NCI-H146 treated with DMSO at 0.1 percent for 48 hours (cell line): ENCODE measurements at regions not wholly inside any gene's neighbourhood (a gene's known extent, or its start where the extent isn't known, plus 50 kb on each side); places are given as distances from the start of the nearest gene placed in this dataset.
"Not testable (repeated sequence)": the region's sequence is repeated elsewhere in the genome, so short reads cannot be mapped to it uniquely, and the experiment has no call there.

Experiments used
- DNase-seq: peaks from one replicate; lab custom pipeline; 2025; ENCODE audit not compliant: unreplicated experiment; lab: John Stamatoyannopoulos, UW

DNA sequence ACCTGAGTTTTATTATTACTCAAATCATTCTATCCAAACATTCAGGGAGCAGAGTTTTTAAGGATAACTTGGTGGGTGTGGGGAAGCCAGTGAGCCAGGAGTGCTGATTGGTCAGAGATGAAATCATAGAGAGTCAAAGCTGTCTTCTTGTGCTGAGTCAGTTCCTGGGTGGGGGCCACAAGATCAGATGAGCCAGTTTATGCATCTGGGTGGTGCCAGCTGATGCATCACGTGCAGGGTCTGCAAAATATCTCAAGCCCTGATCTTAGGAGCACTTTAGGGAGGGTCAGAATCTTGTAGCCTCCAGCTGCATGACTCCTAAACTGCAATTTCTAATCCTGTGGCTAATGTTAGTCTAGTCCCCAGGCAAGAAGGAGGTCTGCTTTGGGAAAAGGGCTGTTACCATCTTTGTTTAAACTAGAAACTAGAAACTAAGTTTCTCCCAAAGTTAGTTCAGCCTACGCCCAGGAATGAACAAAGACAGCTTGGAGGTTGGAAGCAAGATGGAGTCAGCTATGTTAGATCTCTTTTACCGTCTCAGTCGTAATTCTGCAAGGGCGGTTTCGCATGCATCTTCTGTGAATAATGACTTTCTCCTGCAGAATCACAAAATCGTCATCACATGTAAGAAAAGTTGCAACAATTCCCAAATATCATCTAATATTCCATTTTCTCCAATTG is 97.5 kb downstream of the ZNF664 start:
- DNase-seq = not testable (repeated sequence)

DNA sequence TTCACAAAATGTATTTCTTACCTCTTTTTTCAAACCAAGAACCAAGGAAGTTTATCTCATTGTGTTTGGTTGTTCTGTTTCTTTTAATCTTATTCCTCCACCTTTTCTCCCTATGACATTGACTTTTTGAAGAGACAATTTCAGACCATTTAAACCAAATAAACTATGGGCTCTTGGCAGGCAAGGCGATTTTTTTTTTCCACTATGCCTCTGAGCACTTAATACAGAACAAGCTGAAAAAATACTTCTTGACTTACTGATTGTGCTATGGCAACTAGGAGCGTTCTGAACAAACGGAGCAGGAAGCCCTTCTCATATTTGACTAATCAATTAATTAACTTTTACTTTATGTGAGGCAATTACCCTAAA is 98.0 kb downstream of the ZNF664 start:
- DNase-seq = no peak

DNA sequence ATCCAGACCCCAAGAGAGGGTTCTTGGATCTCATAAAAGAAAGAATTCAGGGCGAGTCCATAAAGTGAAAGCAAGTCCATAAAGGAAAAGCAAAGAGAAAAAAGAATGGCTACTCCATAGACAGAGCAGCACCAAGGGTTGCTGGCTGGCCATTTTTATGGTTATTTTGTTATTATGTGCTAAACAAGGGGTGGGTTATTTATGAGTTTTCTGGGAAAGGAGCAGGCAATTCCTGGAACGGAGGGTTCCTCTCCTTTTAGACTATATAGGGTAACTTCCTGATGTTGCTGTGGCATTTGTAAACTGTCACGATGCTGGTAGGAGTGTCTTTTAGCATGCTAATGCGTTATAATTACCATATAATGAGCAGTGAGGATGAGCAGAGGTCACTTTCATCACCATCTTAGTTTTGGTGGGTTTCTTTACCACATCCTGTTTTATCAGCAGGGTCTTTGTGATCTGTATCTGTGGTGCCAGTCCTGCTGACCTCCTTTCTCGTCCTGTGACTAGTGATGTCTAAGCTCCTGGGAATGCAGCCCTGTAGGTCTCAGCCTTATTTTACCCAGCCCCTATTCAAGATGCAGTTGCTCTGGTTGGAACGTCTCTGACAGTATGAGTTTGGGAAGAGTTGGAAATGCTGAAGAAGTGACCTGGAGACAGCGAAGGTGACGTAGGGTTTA is 100.5 kb downstream of the ZNF664 start:
- DNase-seq = no peak

DNA sequence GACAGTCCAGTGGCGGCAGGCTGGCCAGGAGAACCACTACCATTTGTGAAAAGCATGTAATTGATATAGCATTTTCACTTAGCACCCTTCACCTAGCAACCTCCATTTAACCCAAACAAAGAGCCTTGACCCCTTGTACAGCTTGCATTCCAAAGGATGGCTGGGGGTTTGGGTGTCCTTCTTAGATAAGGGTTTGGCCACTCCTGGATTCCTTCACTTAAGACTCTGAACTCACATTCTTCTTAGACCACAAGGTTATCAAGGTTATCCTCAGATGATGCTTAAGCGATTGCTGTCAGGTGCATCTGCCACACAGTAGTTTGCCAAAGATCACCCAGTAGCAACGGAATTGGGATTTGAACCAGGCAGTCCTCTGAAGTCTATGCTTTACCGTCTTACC is 102.8 kb downstream of the ZNF664 start:
- DNase-seq = no peak

DNA sequence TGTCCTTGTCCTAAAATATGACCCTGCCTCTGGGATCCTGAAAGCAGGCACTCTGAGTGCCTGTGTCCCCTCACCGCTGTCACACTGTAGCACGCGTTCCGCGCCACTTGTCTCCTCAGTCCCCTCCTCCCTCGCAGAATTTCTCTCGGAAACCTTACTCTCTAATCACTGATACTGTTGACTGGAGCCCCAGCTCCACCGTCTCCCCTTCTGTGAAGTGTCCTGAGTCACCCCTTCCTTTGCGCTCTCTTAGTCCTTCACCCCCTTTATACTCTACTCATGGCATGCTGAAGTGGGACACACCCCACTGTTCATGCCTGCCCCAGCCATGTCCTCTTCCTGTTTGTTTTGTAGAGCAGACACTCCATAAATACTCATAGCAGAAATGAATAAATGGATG is 104.7 kb downstream of the ZNF664 start:
- no peak for DNase-seq

DNA sequence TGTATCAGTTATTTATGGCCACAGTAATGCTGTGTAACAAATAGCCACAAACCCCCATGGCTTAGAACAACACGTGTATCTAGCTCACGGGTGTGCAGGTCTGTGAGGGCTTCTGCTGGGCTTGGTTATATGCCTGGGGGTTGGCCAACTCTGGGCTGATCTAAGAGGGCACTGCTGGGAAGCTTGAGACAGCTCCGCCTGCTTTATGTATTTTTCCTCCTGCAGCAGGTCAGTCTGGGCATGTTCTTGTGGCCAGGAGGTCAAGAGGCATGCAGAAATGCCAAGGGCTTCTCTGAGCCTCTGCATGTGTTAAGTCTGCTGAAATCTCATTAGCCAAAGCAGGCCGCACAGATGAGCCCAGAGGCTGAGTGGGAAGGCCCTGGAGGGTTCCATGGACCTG is 105.8 kb downstream of the ZNF664 start:
- no peak for DNase-seq

DNA sequence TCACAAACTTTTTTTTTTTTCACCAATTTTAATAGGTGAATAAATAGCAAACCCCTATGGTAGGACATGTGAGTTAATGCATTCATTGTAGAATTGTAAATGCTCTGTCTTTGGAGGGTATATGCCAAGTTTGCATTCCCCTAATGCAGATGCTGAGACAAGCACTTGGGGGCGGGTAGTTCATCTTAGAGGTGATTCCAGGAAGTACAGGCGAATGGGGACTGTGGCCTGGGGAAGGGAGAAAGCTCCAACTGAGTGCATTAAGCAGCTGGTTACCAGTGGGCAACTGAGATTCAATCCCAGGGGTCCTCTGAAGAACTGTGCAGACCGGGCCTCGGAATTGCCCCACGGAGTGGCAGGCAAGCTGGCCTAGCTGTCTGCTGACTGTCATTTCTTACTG is 107.6 kb downstream of the ZNF664 start:
- no peak for DNase-seq

DNA sequence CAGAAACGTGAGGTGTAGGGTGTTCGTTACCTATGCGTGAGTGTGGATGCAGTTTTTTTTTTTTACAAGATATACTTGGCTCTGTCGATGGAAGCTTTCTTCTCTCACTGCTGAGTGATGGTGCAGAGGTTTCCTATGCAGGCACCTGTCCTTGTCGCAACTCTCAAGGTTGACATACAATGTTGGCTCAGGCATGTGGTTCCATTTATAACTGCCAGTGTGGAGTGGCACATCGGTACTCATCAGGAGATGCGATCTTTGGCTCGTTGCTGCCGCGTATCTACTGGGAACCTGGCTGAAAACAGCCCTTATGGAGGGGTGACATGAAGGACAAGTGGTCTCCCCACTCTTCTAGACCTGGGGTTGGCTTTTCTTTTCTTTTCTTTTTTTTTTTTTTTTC is 109.0 kb downstream of the ZNF664 start:
- no peak for DNase-seq

DNA sequence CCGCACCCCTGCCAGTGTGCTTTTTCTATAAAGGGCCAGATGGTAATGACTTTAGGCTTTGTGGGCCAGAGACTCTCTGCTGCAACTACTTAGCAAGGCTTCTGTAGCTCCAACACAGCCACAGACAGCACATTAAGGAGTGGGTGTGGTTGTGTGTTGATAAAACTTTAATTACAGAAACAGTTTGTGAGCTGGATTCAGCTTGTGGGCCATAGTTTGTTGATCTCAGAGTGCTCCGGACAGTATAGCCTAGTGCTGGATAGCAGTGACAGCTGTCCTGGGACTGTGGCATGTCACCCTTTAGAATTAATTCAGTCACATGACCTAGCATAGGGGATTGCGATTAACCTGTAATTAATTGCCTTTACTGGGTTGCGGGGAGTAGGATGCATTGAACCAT is 109.7 kb downstream of the ZNF664 start:
- no peak for DNase-seq

DNA sequence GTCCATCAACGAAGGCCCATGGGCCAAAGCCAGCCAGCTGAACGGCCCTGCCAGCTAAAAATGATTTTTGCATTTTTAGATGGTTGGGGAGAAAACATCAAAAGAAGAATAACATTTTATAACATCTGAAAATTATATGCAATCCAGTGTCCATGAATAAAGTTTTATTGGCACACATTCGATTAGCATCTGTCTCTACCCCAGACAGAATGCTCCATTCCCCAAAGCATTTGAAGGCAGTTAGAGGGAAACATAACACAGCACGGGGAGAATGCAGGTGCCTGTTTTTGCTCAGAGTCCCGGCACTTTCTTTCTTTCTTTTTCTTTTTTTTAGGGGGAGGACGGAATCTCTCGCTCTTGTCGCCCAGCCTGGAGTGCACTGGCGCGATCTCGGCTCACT is 110.7 kb downstream of the ZNF664 start:
- DNase-seq = no peak

DNA sequence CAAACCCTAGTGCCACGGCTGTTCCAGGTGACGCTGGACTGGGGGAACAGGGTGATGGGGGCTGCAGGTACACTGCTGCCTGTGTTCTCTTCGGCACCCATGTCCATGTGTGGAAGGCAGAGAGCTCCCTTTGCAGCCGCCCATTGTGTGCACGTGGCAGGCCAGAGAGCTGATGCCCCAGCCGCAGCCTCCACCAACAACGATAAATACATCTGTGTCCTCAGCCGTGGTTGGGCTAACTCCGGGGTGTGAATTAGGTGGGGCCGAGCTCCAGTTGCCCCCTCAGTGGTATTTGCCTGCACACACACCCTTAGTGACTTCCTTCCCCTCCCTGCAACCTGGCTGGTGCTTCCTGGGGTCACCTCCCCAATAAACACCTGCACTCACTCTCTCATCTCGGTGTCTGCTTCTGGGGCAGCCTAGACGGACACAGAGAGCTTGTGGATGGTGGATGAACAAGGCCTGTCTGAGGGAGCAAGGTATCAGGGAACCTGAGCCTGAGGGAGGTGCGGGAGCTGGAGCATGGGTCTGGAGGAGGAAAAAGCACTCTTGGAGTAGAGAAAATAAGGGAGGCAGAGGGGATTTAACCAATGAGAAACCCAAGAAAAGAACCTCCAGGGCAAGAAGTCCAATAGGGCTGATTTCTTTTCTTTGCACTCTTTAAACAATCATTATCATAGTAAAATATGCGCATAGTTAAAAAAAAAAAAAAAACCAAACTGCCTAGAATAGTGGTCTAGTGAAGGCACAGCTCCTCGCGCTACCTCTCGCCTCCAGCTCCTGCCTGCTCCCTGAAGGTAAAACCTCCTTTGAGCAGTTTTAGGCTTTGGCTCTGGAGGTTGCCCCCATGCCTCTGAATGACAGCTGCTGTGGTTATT is 112.6 kb downstream of the ZNF664 start:
- DNase-seq = no peak

DNA sequence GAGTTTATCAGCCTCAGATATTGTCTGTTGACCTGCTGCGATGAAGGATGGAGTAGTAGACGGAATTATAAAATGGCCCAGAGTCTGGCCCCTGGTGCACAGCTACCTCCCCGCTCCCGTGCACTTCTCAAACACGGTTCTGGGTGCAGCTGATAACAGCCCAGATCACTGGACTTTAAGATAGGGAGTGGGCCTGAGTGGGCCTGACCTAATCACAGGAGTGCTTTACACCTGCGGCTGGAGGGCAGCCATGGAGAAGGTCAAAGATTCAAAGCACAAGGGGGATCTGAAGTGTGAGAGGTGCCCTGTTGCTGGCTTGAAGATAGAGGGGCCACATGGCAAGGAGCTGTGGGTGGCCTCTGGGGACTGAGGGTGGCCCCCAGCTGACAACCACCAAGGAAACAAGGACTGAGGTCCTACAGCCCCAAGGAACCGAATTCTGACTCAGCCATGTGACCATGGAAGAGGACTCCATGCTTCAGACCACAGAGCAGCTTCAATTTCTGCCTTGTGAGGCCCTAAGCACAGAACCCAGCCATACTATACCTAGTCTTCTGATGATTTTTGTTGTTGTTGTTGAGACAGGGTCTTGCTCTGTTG is 113.4 kb downstream of the ZNF664 start:
- no peak for DNase-seq

DNA sequence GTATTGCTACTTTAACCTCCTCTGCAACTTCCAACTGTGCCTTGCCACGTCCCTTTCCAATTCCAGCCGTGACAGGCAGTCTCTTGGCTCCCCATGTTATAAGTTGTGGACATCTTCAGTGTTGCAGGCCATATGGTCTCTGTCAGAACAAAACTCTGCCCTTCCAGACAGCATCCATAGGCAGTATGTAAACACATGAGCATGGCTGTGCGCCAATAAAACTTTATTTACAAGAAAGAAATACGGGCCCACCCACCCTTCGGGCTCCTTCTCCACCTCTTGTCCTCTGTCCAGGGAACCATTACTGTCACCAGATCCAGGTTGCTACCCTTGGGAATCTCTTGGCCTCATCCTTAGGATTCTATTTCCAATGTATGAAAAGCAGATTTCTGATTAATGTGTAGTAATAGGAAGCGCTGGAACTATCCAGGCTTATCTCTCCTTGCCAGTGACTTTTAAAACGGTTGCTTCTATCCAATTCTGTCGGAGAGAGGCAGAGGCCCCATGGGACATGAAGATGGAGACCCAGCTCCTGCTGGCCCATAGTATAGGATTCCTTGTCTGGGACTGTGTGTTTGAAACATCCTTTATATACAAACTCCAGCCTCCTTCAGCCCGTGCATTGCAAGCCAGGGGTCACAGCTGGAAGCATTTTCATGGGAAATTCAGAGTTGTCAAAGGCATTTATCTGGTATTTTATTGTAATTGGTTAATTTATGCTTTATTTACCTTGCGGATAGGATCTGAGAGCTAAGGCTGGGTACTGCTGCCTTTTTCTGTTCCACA is 114.4 kb downstream of the ZNF664 start:
- peak; percentile 76 for DNase-seq

DNA sequence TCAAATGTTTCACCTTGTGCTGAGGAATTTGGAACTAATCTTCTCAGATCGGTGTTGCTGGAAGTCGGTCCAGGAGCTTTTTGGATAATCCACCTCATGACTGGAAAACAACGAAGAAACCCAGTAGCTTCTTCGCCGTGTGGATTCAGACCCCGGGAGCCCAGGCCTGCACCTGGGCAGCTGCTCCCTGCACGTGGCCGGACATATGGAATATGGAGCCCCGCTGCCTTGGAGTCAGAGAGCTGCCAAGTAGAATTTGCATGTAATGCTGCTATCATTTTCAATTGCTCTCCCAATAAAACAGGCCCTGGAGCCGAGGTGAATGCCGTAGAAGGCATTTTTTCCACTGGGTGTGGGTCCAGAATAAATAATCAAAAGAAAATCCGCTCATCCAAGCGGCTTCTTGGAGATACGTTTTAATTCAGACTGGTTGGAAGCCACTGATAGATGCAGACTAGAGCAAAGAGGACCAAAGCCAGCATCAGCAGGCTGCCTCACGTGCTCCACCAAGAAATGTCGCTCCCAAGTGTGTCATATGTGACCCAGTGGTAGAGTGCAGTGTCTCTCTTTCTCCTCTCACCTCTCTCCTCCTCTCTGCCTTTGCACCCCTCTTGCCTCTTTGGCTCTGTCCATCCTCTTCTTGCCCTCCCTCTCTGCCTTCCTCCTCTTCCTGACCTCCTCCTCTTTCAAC is 115.3 kb downstream of the ZNF664 start:
- peak; percentile 24 for DNase-seq

DNA sequence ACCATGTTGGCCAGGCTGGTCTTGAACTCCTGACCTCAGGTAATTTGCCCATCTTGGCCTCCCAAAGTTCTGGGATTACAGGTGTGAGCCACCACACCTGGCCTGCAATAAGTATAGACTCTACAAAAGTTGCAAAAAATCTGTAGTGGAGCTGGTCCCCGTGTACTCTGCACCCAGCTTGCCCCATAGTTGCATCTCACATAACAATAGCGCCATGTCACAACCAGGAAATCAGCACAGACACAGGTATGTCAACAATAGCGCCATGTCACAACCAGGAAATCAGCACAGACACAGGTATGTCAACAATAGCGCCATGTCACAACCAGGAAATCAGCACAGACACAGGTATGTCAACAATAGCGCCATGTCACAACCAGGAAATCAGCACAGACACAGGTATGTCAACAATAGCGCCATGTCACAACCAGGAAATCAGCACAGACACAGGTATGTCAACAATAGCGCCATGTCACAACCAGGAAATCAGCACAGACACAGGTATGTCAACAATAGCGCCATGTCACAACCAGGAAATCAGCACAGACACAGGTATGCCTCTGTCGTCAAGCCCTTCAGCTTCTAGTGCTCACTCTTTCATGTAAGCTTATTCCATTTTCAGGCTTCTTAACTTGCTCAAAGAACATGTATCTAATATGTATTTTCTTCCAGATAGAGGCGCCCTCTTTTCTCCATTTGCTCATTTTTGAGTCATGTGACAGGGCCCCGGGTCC is 116.3 kb downstream of the ZNF664 start:
- DNase-seq = not testable (repeated sequence)

DNA sequence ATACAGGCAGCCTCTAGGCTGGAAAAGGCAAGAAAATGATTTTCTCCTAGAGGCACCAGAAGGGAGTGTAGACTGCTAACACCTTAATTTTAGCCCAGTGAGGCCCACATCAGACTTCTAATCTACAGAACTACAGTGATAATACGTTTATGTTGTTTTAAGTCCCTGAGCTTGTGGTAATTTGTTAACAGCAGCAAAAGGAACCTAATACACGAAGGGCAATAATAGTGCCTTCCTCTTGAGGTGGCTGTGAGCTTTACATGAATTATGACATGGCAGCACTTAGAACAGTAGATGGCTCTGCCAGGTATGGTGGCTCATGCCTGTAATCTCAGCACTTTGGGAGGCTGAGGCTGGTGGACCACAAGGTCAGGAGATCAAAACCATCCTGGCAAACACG is 118.8 kb downstream of the ZNF664 start:
- no peak for DNase-seq

DNA sequence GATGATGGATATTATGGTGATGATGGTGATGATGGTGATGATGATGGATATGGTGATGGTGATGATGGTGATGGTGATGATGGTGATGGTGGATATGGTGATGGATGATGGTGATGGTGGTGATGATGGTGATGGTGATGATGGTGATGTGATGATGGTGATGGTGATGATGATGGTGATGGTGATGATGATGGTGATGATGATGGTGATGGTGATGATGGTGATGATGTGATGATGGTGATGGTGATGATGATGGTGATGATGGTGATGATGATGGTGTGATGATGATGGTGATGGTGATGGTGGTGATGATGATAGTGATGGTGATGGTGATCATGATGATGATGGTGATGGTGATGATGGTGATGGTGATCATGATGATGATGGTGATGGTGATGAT is 119.5 kb downstream of the ZNF664 start:
- DNase-seq = not testable (repeated sequence)

DNA sequence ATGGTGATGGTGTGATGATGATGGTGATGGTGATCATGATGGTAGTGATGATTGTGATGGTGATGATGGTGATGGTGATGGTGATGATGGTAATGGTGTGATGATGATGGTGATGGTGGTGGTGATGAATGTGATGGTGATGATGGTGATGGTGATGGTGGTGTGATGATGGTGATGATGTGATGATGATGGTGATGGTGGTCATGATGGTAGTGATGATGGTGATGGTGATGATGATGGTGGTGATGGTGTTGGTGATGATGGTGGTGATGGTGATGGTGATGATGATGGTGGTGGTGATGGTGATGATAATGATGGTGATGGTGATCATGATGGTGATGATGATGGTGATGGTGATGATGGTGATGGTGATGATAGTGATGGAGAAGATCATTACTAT is 120.3 kb downstream of the ZNF664 start:
- DNase-seq = no peak

DNA sequence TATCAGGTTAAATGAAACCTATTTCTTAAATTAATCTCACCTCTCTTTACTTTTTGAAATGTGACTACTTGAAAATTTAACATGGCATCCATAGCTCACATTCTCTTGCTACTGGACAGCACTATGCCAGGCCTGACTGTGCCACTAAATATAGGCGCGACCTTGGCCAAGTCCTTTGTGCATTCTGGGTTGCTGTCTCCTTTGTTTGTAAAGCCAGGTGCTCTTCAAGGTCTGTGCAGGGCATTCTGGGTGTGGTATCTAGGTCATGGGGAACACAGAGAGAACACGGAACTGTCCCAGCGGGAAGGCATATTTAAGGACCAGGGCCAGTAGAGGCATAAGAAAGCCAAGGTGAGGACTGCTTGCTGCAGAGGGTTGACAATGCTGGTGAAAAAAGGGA is 121.2 kb downstream of the ZNF664 start:
- DNase-seq = no peak

DNA sequence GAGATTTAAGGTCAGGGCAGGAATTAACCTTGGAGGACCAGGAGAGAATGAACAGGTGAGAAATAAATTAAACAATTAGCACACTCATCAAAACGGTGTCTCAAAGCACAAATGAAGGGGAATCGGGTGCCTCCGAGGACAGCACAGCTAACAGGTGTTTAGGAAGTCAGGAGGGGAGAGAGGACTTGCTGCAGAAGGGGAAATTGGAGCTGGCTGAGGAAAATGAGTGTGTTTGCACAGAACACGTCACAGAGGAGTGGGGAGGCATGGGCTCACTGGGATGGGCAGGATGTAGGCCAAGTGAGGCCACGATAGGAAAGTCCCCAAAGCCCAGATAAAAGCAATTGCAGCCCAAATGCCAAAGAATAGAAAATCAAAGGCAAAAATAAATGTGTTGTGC is 121.7 kb downstream of the ZNF664 start:
- DNase-seq = peak; percentile 86
